MCF 10A (cell line): ENCODE measurements at regions not wholly inside any gene's neighbourhood (a gene's known extent, or its start where the extent isn't known, plus 50 kb on each side); places are given as distances from the start of the nearest gene placed in this dataset.

ENCODE experiments used
- BruUV-seq: library from RNA; stranded (reverse); fragments of 400-500 nt; replicated peaks from 2 replicates; lab custom pipeline; 2021; lab: Mats Ljungman, UMichigan
- CTCF ChIA-PET: fragments of 300-600 bp; sonication (Branson Sonifier 250); formaldehyde crosslinking; extraction: SDS; loops from one replicate; lab custom pipeline; 2021; ENCODE audit warnings: antibody characterized with exemption, inconsistent platforms; lab: Yijun Ruan, JAX
- POLR2A ChIA-PET: fragments of 300-600, 350-650 bp; sonication (Branson Sonifier 250); formaldehyde crosslinking; extraction: SDS; loops from one replicate; lab custom pipeline; 2020; ENCODE audit warnings: antibody characterized with exemption, inconsistent platforms; lab: Yijun Ruan, JAX
- DNase-seq: peaks from one replicate; pipeline ENCODE4 v3.0.0-alpha.2; 2018; ENCODE audit not compliant: unreplicated experiment
- H3K27ac Mint-ChIP-seq: one replicate; pipeline ENCODE4 v1.8.0; 2022; ENCODE audit warnings: mild to moderate bottlenecking, low read depth, mixed read lengths; ENCODE audit not compliant: unreplicated experiment
- H3K27me3 Mint-ChIP-seq: one replicate; pipeline ENCODE4 v1.8.0; 2022; ENCODE audit warnings: mixed read lengths; ENCODE audit not compliant: insufficient read depth, unreplicated experiment
- H3K36me3 Mint-ChIP-seq: one replicate; pipeline ENCODE4 v1.8.0; 2022; ENCODE audit warnings: mild to moderate bottlenecking, moderate library complexity, mixed read lengths; ENCODE audit not compliant: insufficient read depth, unreplicated experiment
- H3K4me1 Mint-ChIP-seq: one replicate; pipeline ENCODE4 v1.8.0; 2022; ENCODE audit warnings: mixed read lengths; ENCODE audit not compliant: insufficient read depth, unreplicated experiment
- H3K4me3 Mint-ChIP-seq: one replicate; pipeline ENCODE4 v1.8.0; 2022; ENCODE audit warnings: mild to moderate bottlenecking, moderate library complexity, mixed read lengths; ENCODE audit not compliant: unreplicated experiment
- H3K9me3 Mint-ChIP-seq: one replicate; pipeline ENCODE4 v1.8.0; 2022; ENCODE audit warnings: mixed read lengths; ENCODE audit not compliant: unreplicated experiment
- intact Hi-C: fragments of 100-400 bp; cut with micrococcal nuclease; formaldehyde crosslinking; loops from 2 replicates; pipeline ENCODE4 v1.14.1; 2022
- TF ChIP-seq, protein P1 (sequence below): fragments of 200-600 bp; IDR thresholded peaks from one replicate; pipeline ENCODE4 v1.8.0; 2022; ENCODE audit warnings: antibody characterized with exemption, mild to moderate bottlenecking; ENCODE audit not compliant: unreplicated experiment

DNA sequence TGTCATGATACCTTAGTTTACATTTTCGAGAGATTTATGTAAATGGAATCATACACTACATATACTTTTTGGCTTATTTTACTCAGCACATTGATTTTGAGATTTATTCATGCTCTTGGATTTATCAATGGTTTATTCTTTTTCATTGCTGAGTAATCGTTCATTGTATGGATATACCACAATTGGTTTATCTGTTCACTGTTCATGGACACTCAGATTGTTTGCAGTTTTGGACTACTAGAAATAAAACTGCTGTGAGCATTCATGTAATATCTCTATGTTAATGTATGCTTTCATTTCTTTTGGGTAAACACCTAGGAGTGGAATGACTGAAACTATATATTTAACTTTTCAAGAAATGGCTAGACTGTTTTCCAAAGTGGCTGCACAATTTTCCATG is 550.9 kb upstream of the ADAMTS9 start:
- BruUV-seq, result no TSS peak
- H3K9me3 Mint-ChIP-seq, result no peaks in the 10 kb centered on the region
- DNase-seq, result no peak
- POLR2A ChIA-PET, result no interaction called here
- TF ChIP-seq, protein P1, sequence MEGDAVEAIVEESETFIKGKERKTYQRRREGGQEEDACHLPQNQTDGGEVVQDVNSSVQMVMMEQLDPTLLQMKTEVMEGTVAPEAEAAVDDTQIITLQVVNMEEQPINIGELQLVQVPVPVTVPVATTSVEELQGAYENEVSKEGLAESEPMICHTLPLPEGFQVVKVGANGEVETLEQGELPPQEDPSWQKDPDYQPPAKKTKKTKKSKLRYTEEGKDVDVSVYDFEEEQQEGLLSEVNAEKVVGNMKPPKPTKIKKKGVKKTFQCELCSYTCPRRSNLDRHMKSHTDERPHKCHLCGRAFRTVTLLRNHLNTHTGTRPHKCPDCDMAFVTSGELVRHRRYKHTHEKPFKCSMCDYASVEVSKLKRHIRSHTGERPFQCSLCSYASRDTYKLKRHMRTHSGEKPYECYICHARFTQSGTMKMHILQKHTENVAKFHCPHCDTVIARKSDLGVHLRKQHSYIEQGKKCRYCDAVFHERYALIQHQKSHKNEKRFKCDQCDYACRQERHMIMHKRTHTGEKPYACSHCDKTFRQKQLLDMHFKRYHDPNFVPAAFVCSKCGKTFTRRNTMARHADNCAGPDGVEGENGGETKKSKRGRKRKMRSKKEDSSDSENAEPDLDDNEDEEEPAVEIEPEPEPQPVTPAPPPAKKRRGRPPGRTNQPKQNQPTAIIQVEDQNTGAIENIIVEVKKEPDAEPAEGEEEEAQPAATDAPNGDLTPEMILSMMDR, result no peak
- H3K36me3 Mint-ChIP-seq, result no peaks in the 10 kb centered on the region
- intact Hi-C loops, result no loop called here
- no peaks in the 10 kb centered on the region for H3K4me1 Mint-ChIP-seq
- no peaks in the 10 kb centered on the region for H3K27me3 Mint-ChIP-seq
- no peak overlapping the region for H3K27ac Mint-ChIP-seq
- CTCF ChIA-PET, result interaction anchor here (0.6 to 1.4 kb wide), 2 partner anchors 672 to 705 kb away, joined by 3 to 5 read pairs; no protein-coding TSS in a partner anchor
- no peak overlapping the region for H3K4me3 Mint-ChIP-seq

DNA sequence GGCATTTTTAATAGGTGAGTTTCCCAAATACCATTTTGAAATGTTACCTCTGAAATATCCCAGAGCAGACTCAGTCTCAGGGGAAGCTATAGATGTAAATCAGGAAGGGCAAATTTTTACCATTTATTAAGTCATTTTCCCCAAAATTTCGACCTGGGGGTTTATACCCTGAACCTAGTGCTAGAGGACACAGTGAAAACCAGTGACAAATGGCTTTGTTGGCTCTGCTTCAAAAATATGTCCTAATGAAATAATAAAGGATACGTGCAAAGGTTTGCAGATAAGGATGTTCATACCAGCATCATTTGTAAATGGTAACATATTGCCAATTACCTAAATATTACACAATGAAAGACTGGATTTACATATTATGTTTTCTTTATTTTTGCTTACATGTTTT is 546.7 kb upstream of the ADAMTS9 start:
- BruUV-seq, result no TSS peak
- Mint-ChIP-seq H3K27me3 (no peaks in the 10 kb centered on the region), H3K9me3 (no peaks in the 10 kb centered on the region), H3K27ac (no peak overlapping the region), H3K4me1 (peaks cover 14% of the 10 kb centered on the region), H3K36me3 (no peaks in the 10 kb centered on the region), H3K4me3 (no peak overlapping the region)
- ChIA-PET CTCF (interaction anchor here (0.7 to 1.5 kb wide), 2 partner anchors 299 to 701 kb away, joined by 3 to 7 read pairs; no protein-coding TSS in a partner anchor), POLR2A (no interaction called here)
- intact Hi-C loops, result no loop called here
- DNase-seq, result no peak
- TF ChIP-seq, protein P1, result no peak

DNA sequence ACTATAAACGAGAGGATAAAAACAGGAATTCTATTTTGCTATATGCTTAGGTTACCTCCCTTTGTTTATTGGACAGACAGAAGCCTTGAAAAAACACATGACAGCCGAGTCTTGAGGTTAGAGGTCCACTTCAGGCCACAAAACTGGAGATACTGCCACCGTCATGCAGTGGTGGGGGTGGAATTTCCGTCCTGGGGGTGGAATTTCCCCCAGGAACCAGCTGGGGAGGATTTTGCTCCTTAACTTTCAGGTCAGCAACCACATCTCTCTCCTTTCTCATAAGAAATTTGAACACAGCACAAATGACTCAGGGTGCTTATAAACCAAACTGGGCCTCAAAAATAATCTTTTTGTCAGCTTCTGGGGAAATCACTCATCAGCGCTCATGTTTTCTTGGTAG is 545.8 kb upstream of the ADAMTS9 start:
- CTCF ChIA-PET, result interaction anchor here (0.8 to 1.5 kb wide), 2 partner anchors 12 to 700 kb away, joined by 3 to 7 read pairs; no protein-coding TSS in a partner anchor
- POLR2A ChIA-PET, result no interaction called here
- no peak overlapping the region for H3K27ac Mint-ChIP-seq
- H3K36me3 Mint-ChIP-seq, result no peaks in the 10 kb centered on the region
- intact Hi-C loops, result no loop called here
- H3K4me1 Mint-ChIP-seq, result peaks cover 18% of the 10 kb centered on the region
- no peaks in the 10 kb centered on the region for H3K27me3 Mint-ChIP-seq
- H3K9me3 Mint-ChIP-seq, result no peaks in the 10 kb centered on the region
- no peak overlapping the region for H3K4me3 Mint-ChIP-seq
- no TSS peak for BruUV-seq
- TF ChIP-seq, protein P1, result no peak
- DNase-seq, result no peak

DNA sequence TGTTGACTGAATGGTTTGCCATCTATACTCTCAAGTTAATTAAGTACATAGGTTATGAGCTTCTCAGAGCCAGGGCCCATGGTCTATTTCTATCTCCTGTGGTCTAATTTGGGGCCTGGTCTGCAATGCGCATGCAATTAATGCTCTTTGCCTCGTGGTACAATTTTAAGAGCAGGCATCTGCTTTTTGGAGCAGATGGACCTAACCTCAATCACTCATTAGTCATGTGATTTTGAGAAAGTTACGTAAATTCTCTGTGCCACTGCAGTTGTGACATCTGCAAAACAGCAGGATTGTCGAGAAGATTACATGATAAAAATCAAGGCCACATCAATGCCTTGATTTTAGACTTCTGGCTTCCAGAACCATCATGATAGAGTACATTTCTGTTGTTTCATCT is 543.7 kb upstream of the ADAMTS9 start:
- peaks cover 24% of the 10 kb centered on the region for H3K4me1 Mint-ChIP-seq
- POLR2A ChIA-PET, result interaction anchor here (0.6 to 1.0 kb wide), 2 partner anchors 42 to 435 kb away, joined by 3 read pairs; no protein-coding TSS in a partner anchor
- no peaks in the 10 kb centered on the region for H3K36me3 Mint-ChIP-seq
- DNase-seq, result no peak
- no peak overlapping the region for H3K4me3 Mint-ChIP-seq
- no peak overlapping the region for H3K27ac Mint-ChIP-seq
- H3K27me3 Mint-ChIP-seq, result no peaks in the 10 kb centered on the region
- no peaks in the 10 kb centered on the region for H3K9me3 Mint-ChIP-seq
- TF ChIP-seq, protein P1, result no peak
- CTCF ChIA-PET, result interaction anchor here (0.5 to 2.1 kb wide), 2 partner anchors 13 to 258 kb away, joined by 4 to 10 read pairs; no protein-coding TSS in a partner anchor
- intact Hi-C loops, result no loop called here
- BruUV-seq, result no TSS peak
